HEK293 (cell line): ENCODE measurements at regions not wholly inside any gene's neighbourhood (a gene's known extent, or its start where the extent isn't known, plus 50 kb on each side); places are given as distances from the start of the nearest gene placed in this dataset.

Experiments
- CTCF ChIA-PET: fragments of 350-600 bp; formaldehyde crosslinking; extraction: SDS; loops from one replicate; lab custom pipeline; 2021; ENCODE audit warnings: antibody characterized with exemption; lab: Yijun Ruan, JAX
- POLR2A ChIA-PET: fragments of 300-600 bp; formaldehyde crosslinking; extraction: SDS; loops from one replicate; lab custom pipeline; 2020; ENCODE audit warnings: antibody characterized with exemption, inconsistent platforms; lab: Yijun Ruan, JAX
- H3K27ac ChIP-seq: fragments of 200-500 bp; sonication (Bioruptor generic); 2 replicates; pipeline ENCODE4 v1.5.1; 2014; ENCODE audit warnings: low read depth, low read length, control low read depth, inconsistent platforms; ENCODE audit errors: extremely low read depth
- H3K36me3 ChIP-seq, 2 experiments: fragments of 200-500 bp in 1 of 2; sonication (Bioruptor generic) in 1 of 2; 1 replicate in 1 of 2; 2 replicates in 1 of 2; pipeline ENCODE4 v1.5.1; 2014 to 2017; ENCODE audit warnings: inconsistent platforms in 2 of 2, low read length in 2 of 2; ENCODE audit not compliant: control insufficient read depth in 2 of 2, insufficient read depth in 1 of 2
- H3K4me1 ChIP-seq: fragments of 200-500 bp; sonication (Bioruptor generic); 2 replicates; pipeline ENCODE4 v1.5.1; 2014; ENCODE audit warnings: mild to moderate bottlenecking, low read length, inconsistent platforms; ENCODE audit not compliant: control insufficient read depth, insufficient read depth
- H3K4me3 ChIP-seq: 2 replicates; pipeline ENCODE4 v1.5.1; 2011; ENCODE audit warnings: low read depth, mild to moderate bottlenecking, control low read depth, low read length, moderate library complexity
- H3K9me3 ChIP-seq: fragments of 200-500 bp; sonication (Bioruptor generic); 2 replicates; pipeline ENCODE4 v1.5.1; 2014; ENCODE audit warnings: low read depth, low read length, inconsistent platforms; ENCODE audit not compliant: control insufficient read depth, insufficient read depth
- EGR2 ChIP-seq: fragments of 450-650 bp; formaldehyde crosslinking; IDR thresholded peaks from 2 replicates; pipeline ENCODE4 v1.5.1; 2016; ENCODE audit warnings: low read depth, missing biosample characterization, missing genetic modification characterization
- OSR2 ChIP-seq: fragments of 450-650 bp; formaldehyde crosslinking; IDR thresholded peaks from 2 replicates; pipeline ENCODE4 v1.5.1; 2016; ENCODE audit warnings: missing biosample characterization, missing genetic modification characterization
- OVOL3 ChIP-seq: fragments of 450-650 bp; formaldehyde crosslinking; IDR thresholded peaks from 2 replicates; pipeline ENCODE4 v1.5.1; 2016; ENCODE audit warnings: missing biosample characterization, missing genetic modification characterization
- RBAK ChIP-seq: fragments of 450-650 bp; formaldehyde crosslinking; IDR thresholded peaks from 2 replicates; pipeline ENCODE4 v1.5.1; 2016; ENCODE audit warnings: missing biosample characterization, missing genetic modification characterization
- SCRT1 ChIP-seq: fragments of 450-650 bp; formaldehyde crosslinking; IDR thresholded peaks from 2 replicates; pipeline ENCODE4 v1.5.1; 2016; ENCODE audit warnings: missing biosample characterization, missing genetic modification characterization, borderline replicate concordance
- ZFP41 ChIP-seq: fragments of 450-650 bp; formaldehyde crosslinking; IDR thresholded peaks from 2 replicates; pipeline ENCODE4 v1.5.1; 2016; ENCODE audit warnings: missing biosample characterization, missing genetic modification characterization, borderline replicate concordance
- ZNF174 ChIP-seq: fragments of 450-650 bp; formaldehyde crosslinking; IDR thresholded peaks from 2 replicates; pipeline ENCODE4 v1.5.0; 2017; ENCODE audit warnings: missing biosample characterization, mild to moderate bottlenecking, missing genetic modification characterization
- ZNF221 ChIP-seq: fragments of 450-650 bp; formaldehyde crosslinking; IDR thresholded peaks from 2 replicates; pipeline ENCODE4 v1.5.1; 2017; ENCODE audit warnings: missing biosample characterization, missing genetic modification characterization, borderline replicate concordance
- ZNF274 ChIP-seq, 2 experiments: fragments of 200-500 bp in 1 of 2; fragments of 450-650 bp in 1 of 2; sonication (Bioruptor generic) in 1 of 2; formaldehyde crosslinking in 1 of 2; IDR thresholded peaks; 2 replicates each; pipeline versions ENCODE4 v1.5.1 to v1.6.1; 2014 to 2016; ENCODE audit warnings: borderline replicate concordance in 1 of 2, inconsistent platforms in 1 of 2, low read length in 1 of 2, missing biosample characterization in 1 of 2, missing genetic modification characterization in 1 of 2
- ZNF335 ChIP-seq: fragments of 450-650 bp; formaldehyde crosslinking; conservative IDR thresholded peaks from 2 replicates; pipeline ENCODE4 v1.5.1; 2016; ENCODE audit warnings: missing biosample characterization, missing genetic modification characterization
- ZNF398 ChIP-seq: fragments of 450-650 bp; formaldehyde crosslinking; IDR thresholded peaks from 2 replicates; pipeline ENCODE4 v1.5.1; 2017; ENCODE audit warnings: missing biosample characterization, missing genetic modification characterization
- ZNF521 ChIP-seq: fragments of 450-650 bp; formaldehyde crosslinking; IDR thresholded peaks from 2 replicates; pipeline ENCODE4 v1.5.1; 2017; ENCODE audit warnings: missing biosample characterization, mild to moderate bottlenecking, missing genetic modification characterization
- ZNF624 ChIP-seq: fragments of 450-650 bp; formaldehyde crosslinking; IDR thresholded peaks from 2 replicates; pipeline ENCODE4 v1.5.1; 2017; ENCODE audit warnings: missing biosample characterization, missing genetic modification characterization
- ZNF629 ChIP-seq: fragments of 450-650 bp; formaldehyde crosslinking; IDR thresholded peaks from 2 replicates; pipeline ENCODE4 v1.5.1; 2017; ENCODE audit warnings: missing biosample characterization, missing genetic modification characterization
- ZNF639 ChIP-seq: fragments of 450-650 bp; formaldehyde crosslinking; IDR thresholded peaks from 2 replicates; pipeline ENCODE4 v1.5.1; 2016; ENCODE audit warnings: missing biosample characterization, missing genetic modification characterization
- ZNF654 ChIP-seq: fragments of 450-650 bp; formaldehyde crosslinking; IDR thresholded peaks from 2 replicates; pipeline ENCODE4 v1.5.1; 2016; ENCODE audit warnings: low read depth, missing biosample characterization, missing genetic modification characterization
- ZNF664 ChIP-seq: fragments of 450-650 bp; formaldehyde crosslinking; IDR thresholded peaks from 2 replicates; pipeline ENCODE4 v1.5.1; 2016; ENCODE audit warnings: missing biosample characterization, missing genetic modification characterization
- ZNF677 ChIP-seq: fragments of 450-650 bp; IDR thresholded peaks from 2 replicates; pipeline ENCODE4 v1.5.0; 2018; ENCODE audit warnings: missing biosample characterization, mild to moderate bottlenecking, missing genetic modification characterization, moderate library complexity
- ZSCAN16 ChIP-seq: fragments of 450-650 bp; formaldehyde crosslinking; IDR thresholded peaks from 2 replicates; pipeline ENCODE4 v1.5.1; 2016; ENCODE audit warnings: missing biosample characterization, missing genetic modification characterization
- ZSCAN5A ChIP-seq: fragments of 450-650 bp; formaldehyde crosslinking; IDR thresholded peaks from 2 replicates; pipeline ENCODE4 v1.5.1; 2016; ENCODE audit warnings: missing biosample characterization, missing genetic modification characterization

- TF ChIP-seq ZNF639 (tag by site-specific recombination) (no peak), ZNF677 (tag by site-specific recombination) (no peak), ZNF398 (tag by site-specific recombination) (no peak), ZNF221 (tag by site-specific recombination) (no peak)
- TF ChIP-seq, all 188 proteins: peak for 0
These were observed 1397.8 kb downstream of the NCAM2 start (continued) for GRCh38 chr21:22395965-22396364.

GRCh38 chr21:22399681-22400514 lies 1401.7 kb downstream of the NCAM2 start:
- Histone ChIP-seq H3K9me3 (no peaks in the 10 kb centered on the region), H3K27ac (no peak overlapping the region), H3K4me3 (no peak overlapping the region), H3K36me3 (no peaks in the 10 kb centered on the region), H3K4me1 (no peaks in the 10 kb centered on the region)
- ChIA-PET POLR2A (no interaction called here), CTCF (interaction anchor here (0.7 kb wide), 1 partner anchor 581 kb away, joined by 4 read pairs; no protein-coding TSS in a partner anchor)
- TF ChIP-seq OSR2 (no peak), ZFP41 (tag by site-specific recombination) (no peak), SCRT1 (tag by site-specific recombination) (no peak), EGR2 (tag by site-specific recombination) (no peak), ZNF629 (tag by site-specific recombination) (no peak), ZNF221 (tag by site-specific recombination) (no peak), ZNF664 (tag by site-specific recombination) (no peak), OVOL3 (tag by site-specific recombination) (no peak), ZNF624 (no peak), ZNF274 (IDR thresholded peaks at IDR 0.05; ENCODE audit: low read length) (no peak), ZNF274 (tag by site-specific recombination; IDR thresholded peaks at IDR 0.05; ENCODE audit: borderline replicate concordance) (no peak), ZNF521 (tag by site-specific recombination) (no peak), ZNF639 (tag by site-specific recombination) (no peak), ZNF335 (no peak), RBAK (tag by site-specific recombination) (no peak), ZSCAN16 (tag by site-specific recombination) (no peak), ZNF174 (tag by site-specific recombination) (no peak), ZNF654 (no peak), ZSCAN5A (tag by site-specific recombination) (no peak)
